ENCODE measurements at regions not wholly inside any gene's neighbourhood (a gene's known extent, or its start where the extent isn't known, plus 50 kb on each side); places are given as distances from the start of the nearest gene placed in this dataset.

GRCh38 chr11:104432526-104432925 lies 268.6 kb upstream of the PDGFD start:
- TF ChIP-seq POLR2A (IDR thresholded peaks at IDR 0.05; ENCODE audit: low read length) (no peak), GATA1 (IDR thresholded peaks at IDR 0.05; ENCODE audit: low read depth, low read length) (no peak)
